ENCODE measurements at regions not wholly inside any gene's neighbourhood (a gene's known extent, or its start where the extent isn't known, plus 50 kb on each side); places are given as distances from the start of the nearest gene placed in this dataset.

- Histone ChIP-seq H3K4me1 (ENCODE audit: control insufficient read depth, insufficient read depth, low read length) (no peaks in the 10 kb centered on the region), H3K27me3 (ENCODE audit: control insufficient read depth, insufficient read depth, low read length) (no peaks in the 10 kb centered on the region), H3K27ac (ENCODE audit: low read depth, low read length) (no peak overlapping the region)
Measured at GRCh38 chr7:17586711-17587110, 288.3 kb downstream of the AHR start.

GRCh38 chr7:17588730-17589129 lies 290.3 kb downstream of the AHR start:
- H3K27me3 ChIP-seq (ENCODE audit: control insufficient read depth, insufficient read depth, low read length) = no peaks in the 10 kb centered on the region
- no peaks in the 10 kb centered on the region for H3K36me3 ChIP-seq (ENCODE audit: control insufficient read depth, insufficient read depth, low read length)
- H3K27ac ChIP-seq (ENCODE audit: low read depth, low read length) = no peak overlapping the region
- H3K9me3 ChIP-seq (ENCODE audit: control insufficient read depth, insufficient read depth, low read depth, low read length) = no peaks in the 10 kb centered on the region
- no peak overlapping the region for H3K9ac ChIP-seq (ENCODE audit: low read length)
- H3K4me3 ChIP-seq (ENCODE audit: low read depth, low read length) = no peak overlapping the region
- no peaks in the 10 kb centered on the region for H3K4me1 ChIP-seq (ENCODE audit: control insufficient read depth, insufficient read depth, low read length)

More at GRCh38 chr7:17586711-17587110, 288.3 kb downstream of the AHR start:
- no peaks in the 10 kb centered on the region for H3K36me3 ChIP-seq (ENCODE audit: control insufficient read depth, insufficient read depth, low read length)
- H3K4me3 ChIP-seq (ENCODE audit: low read depth, low read length) = no peak overlapping the region
- H3K9me3 ChIP-seq (ENCODE audit: control insufficient read depth, insufficient read depth, low read depth, low read length) = no peaks in the 10 kb centered on the region
- no peak overlapping the region for H3K9ac ChIP-seq (ENCODE audit: low read length)

GRCh38 chr7:17589671-17590070 lies 291.2 kb downstream of the AHR start:
- Histone ChIP-seq H3K27me3 (ENCODE audit: control insufficient read depth, insufficient read depth, low read length) (no peaks in the 10 kb centered on the region), H3K27ac (ENCODE audit: low read depth, low read length) (no peak overlapping the region), H3K4me3 (ENCODE audit: low read depth, low read length) (no peak overlapping the region), H3K36me3 (ENCODE audit: control insufficient read depth, insufficient read depth, low read length) (no peaks in the 10 kb centered on the region), H3K4me1 (ENCODE audit: control insufficient read depth, insufficient read depth, low read length) (no peaks in the 10 kb centered on the region), H3K9ac (ENCODE audit: low read length) (no peak overlapping the region), H3K9me3 (ENCODE audit: control insufficient read depth, insufficient read depth, low read depth, low read length) (no peaks in the 10 kb centered on the region)

GRCh38 chr7:17590221-17590620 lies 291.8 kb downstream of the AHR start:
- H3K27me3 ChIP-seq (ENCODE audit: control insufficient read depth, insufficient read depth, low read length) = no peaks in the 10 kb centered on the region
- no peaks in the 10 kb centered on the region for H3K9me3 ChIP-seq (ENCODE audit: control insufficient read depth, insufficient read depth, low read depth, low read length)
- no peak overlapping the region for H3K9ac ChIP-seq (ENCODE audit: low read length)
- H3K4me1 ChIP-seq (ENCODE audit: control insufficient read depth, insufficient read depth, low read length) = no peaks in the 10 kb centered on the region
- H3K4me3 ChIP-seq (ENCODE audit: low read depth, low read length) = no peak overlapping the region
- no peaks in the 10 kb centered on the region for H3K36me3 ChIP-seq (ENCODE audit: control insufficient read depth, insufficient read depth, low read length)
- H3K27ac ChIP-seq (ENCODE audit: low read depth, low read length) = no peak overlapping the region

- no peak overlapping the region for H3K27ac ChIP-seq (ENCODE audit: low read depth, low read length)
Measured at GRCh38 chr7:17593819-17594419, 295.5 kb downstream of the AHR start.

GRCh38 chr7:17595546-17595945 lies 297.1 kb downstream of the AHR start:
- Histone ChIP-seq H3K27me3 (ENCODE audit: control insufficient read depth, insufficient read depth, low read length) (no peaks in the 10 kb centered on the region), H3K9me3 (ENCODE audit: control insufficient read depth, insufficient read depth, low read depth, low read length) (no peaks in the 10 kb centered on the region), H3K9ac (ENCODE audit: low read length) (no peak overlapping the region), H3K4me3 (ENCODE audit: low read depth, low read length) (no peak overlapping the region), H3K4me1 (ENCODE audit: control insufficient read depth, insufficient read depth, low read length) (no peaks in the 10 kb centered on the region), H3K27ac (ENCODE audit: low read depth, low read length) (no peak overlapping the region), H3K36me3 (ENCODE audit: control insufficient read depth, insufficient read depth, low read length) (no peaks in the 10 kb centered on the region)

More at GRCh38 chr7:17593819-17594419, 295.5 kb downstream of the AHR start:
- H3K36me3 ChIP-seq (ENCODE audit: control insufficient read depth, insufficient read depth, low read length) = no peaks in the 10 kb centered on the region
- no peaks in the 10 kb centered on the region for H3K27me3 ChIP-seq (ENCODE audit: control insufficient read depth, insufficient read depth, low read length)
- H3K4me3 ChIP-seq (ENCODE audit: low read depth, low read length) = no peak overlapping the region
- H3K9ac ChIP-seq (ENCODE audit: low read length) = no peak overlapping the region
- no peaks in the 10 kb centered on the region for H3K4me1 ChIP-seq (ENCODE audit: control insufficient read depth, insufficient read depth, low read length)
- no peaks in the 10 kb centered on the region for H3K9me3 ChIP-seq (ENCODE audit: control insufficient read depth, insufficient read depth, low read depth, low read length)

- no peak overlapping the region for H3K27ac ChIP-seq (ENCODE audit: low read depth, low read length)
- H3K4me1 ChIP-seq (ENCODE audit: control insufficient read depth, insufficient read depth, low read length) = no peaks in the 10 kb centered on the region
- no peak overlapping the region for H3K9ac ChIP-seq (ENCODE audit: low read length)
- no peaks in the 10 kb centered on the region for H3K27me3 ChIP-seq (ENCODE audit: control insufficient read depth, insufficient read depth, low read length)
- no peaks in the 10 kb centered on the region for H3K36me3 ChIP-seq (ENCODE audit: control insufficient read depth, insufficient read depth, low read length)
- H3K9me3 ChIP-seq (ENCODE audit: control insufficient read depth, insufficient read depth, low read depth, low read length) = no peaks in the 10 kb centered on the region
- H3K4me3 ChIP-seq (ENCODE audit: low read depth, low read length) = no peak overlapping the region
Measured at GRCh38 chr7:17598305-17598704, 299.9 kb downstream of the AHR start.

- H3K4me3 ChIP-seq (ENCODE audit: low read depth, low read length) = no peak overlapping the region
- no peaks in the 10 kb centered on the region for H3K27me3 ChIP-seq (ENCODE audit: control insufficient read depth, insufficient read depth, low read length)
- no peaks in the 10 kb centered on the region for H3K9me3 ChIP-seq (ENCODE audit: control insufficient read depth, insufficient read depth, low read depth, low read length)
- no peaks in the 10 kb centered on the region for H3K4me1 ChIP-seq (ENCODE audit: control insufficient read depth, insufficient read depth, low read length)
- no peak overlapping the region for H3K9ac ChIP-seq (ENCODE audit: low read length)
- no peak overlapping the region for H3K27ac ChIP-seq (ENCODE audit: low read depth, low read length)
- H3K36me3 ChIP-seq (ENCODE audit: control insufficient read depth, insufficient read depth, low read length) = no peaks in the 10 kb centered on the region
Measured at GRCh38 chr7:17598846-17599245, 300.4 kb downstream of the AHR start.

- Histone ChIP-seq H3K9ac (ENCODE audit: low read length) (no peak overlapping the region), H3K27ac (ENCODE audit: low read depth, low read length) (no peak overlapping the region), H3K27me3 (ENCODE audit: control insufficient read depth, insufficient read depth, low read length) (no peaks in the 10 kb centered on the region), H3K4me3 (ENCODE audit: low read depth, low read length) (no peak overlapping the region), H3K9me3 (ENCODE audit: control insufficient read depth, insufficient read depth, low read depth, low read length) (no peaks in the 10 kb centered on the region), H3K36me3 (ENCODE audit: control insufficient read depth, insufficient read depth, low read length) (no peaks in the 10 kb centered on the region), H3K4me1 (ENCODE audit: control insufficient read depth, insufficient read depth, low read length) (no peaks in the 10 kb centered on the region)
Measured at GRCh38 chr7:17599733-17600339, 301.4 kb downstream of the AHR start.

GRCh38 chr7:17600340-17600752 lies 301.9 kb downstream of the AHR start:
- Histone ChIP-seq H3K36me3 (ENCODE audit: control insufficient read depth, insufficient read depth, low read length) (no peaks in the 10 kb centered on the region), H3K4me1 (ENCODE audit: control insufficient read depth, insufficient read depth, low read length) (no peaks in the 10 kb centered on the region), H3K9ac (ENCODE audit: low read length) (no peak overlapping the region), H3K27ac (ENCODE audit: low read depth, low read length) (no peak overlapping the region), H3K9me3 (ENCODE audit: control insufficient read depth, insufficient read depth, low read depth, low read length) (no peaks in the 10 kb centered on the region), H3K4me3 (ENCODE audit: low read depth, low read length) (no peak overlapping the region), H3K27me3 (ENCODE audit: control insufficient read depth, insufficient read depth, low read length) (no peaks in the 10 kb centered on the region)

- Histone ChIP-seq H3K9me3 (ENCODE audit: control insufficient read depth, insufficient read depth, low read depth, low read length) (no peaks in the 10 kb centered on the region), H3K36me3 (ENCODE audit: control insufficient read depth, insufficient read depth, low read length) (no peaks in the 10 kb centered on the region), H3K9ac (ENCODE audit: low read length) (no peak overlapping the region), H3K4me3 (ENCODE audit: low read depth, low read length) (no peak overlapping the region), H3K27me3 (ENCODE audit: control insufficient read depth, insufficient read depth, low read length) (no peaks in the 10 kb centered on the region), H3K27ac (ENCODE audit: low read depth, low read length) (no peak overlapping the region), H3K4me1 (ENCODE audit: control insufficient read depth, insufficient read depth, low read length) (no peaks in the 10 kb centered on the region)
Measured at GRCh38 chr7:17601921-17602320, 303.5 kb downstream of the AHR start.

Measured in HUES6 (cell line).